ENCODE measurements at regions not wholly inside any gene's neighbourhood (a gene's known extent, or its start where the extent isn't known, plus 50 kb on each side); places are given as distances from the start of the nearest gene placed in this dataset.

DNA sequence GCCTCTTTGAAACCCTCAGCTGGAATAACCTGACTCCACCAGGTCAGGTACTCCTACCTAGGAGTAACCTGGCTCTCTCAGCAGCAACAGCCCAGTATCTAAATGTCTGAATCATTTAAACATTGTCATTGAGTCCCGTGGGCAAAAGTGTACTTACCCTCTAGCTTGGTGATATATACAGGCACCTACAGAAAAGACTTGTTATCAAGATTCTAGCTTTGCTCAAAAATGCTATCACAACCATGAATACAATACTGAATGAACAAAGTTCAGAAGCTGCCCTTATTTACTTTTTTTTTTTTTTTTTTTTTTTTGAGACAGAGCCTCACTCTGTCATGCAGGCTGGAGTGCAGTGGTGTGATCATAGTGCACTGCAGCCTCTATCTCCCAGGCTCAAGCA, 268.2 kb downstream of the ZNF608 start:
- Histone ChIP-seq H3K9ac (ENCODE audit: extremely low read depth, insufficient read length, low read length) (no peak overlapping the region), H3K4ac (ENCODE audit: low read depth, low read length) (no peak overlapping the region), H2BK120ac (ENCODE audit: low read depth, low read length, poor library complexity, severe bottlenecking) (no peak overlapping the region), H4K8ac (replicated peaks; ENCODE audit: insufficient read length, low read depth, low read length) (no peak overlapping the region), H2BK20ac (ENCODE audit: low read depth, low read length, poor library complexity, severe bottlenecking) (no peak overlapping the region), H2BK5ac (ENCODE audit: insufficient read length, low read length) (no peak overlapping the region), H2BK12ac (ENCODE audit: insufficient read length, low read depth, low read length) (no peak overlapping the region), H3K4me2 (ENCODE audit: insufficient read depth, insufficient read length, low read length) (no peak overlapping the region), H3K27me3 (ENCODE audit: insufficient read depth, low read length) (no peaks in the 10 kb centered on the region), H4K5ac (ENCODE audit: insufficient read length, low read depth, low read length) (no peak overlapping the region), H3K56ac (ENCODE audit: insufficient read length, low read depth, low read length) (no peak overlapping the region), H4K20me1 (ENCODE audit: control insufficient read depth, insufficient read depth, insufficient read length) (no peaks in the 10 kb centered on the region), H3K18ac (ENCODE audit: insufficient read length, low read depth, low read length) (no peak overlapping the region), H3K4me1 (ENCODE audit: insufficient read depth, low read length) (peaks cover 13% of the 10 kb centered on the region; the same call in 1 of the 2 replicates), H2BK15ac (ENCODE audit: low read depth, low read length) (no peak overlapping the region), H3K9me3 (ENCODE audit: control insufficient read depth, low read depth, low read length) (no peaks in the 10 kb centered on the region), H3K79me1 (ENCODE audit: insufficient read depth, low read depth, low read length, poor library complexity, severe bottlenecking) (no peaks in the 10 kb centered on the region), H4K91ac (ENCODE audit: insufficient read length, low read depth, low read length) (no peak overlapping the region), H3K79me2 (ENCODE audit: insufficient read depth, low read length) (no peaks in the 10 kb centered on the region), H3K23me2 (ENCODE audit: insufficient read length, low read depth, low read length, poor library complexity, severe bottlenecking) (no peaks in the 10 kb centered on the region), H2AFZ (ENCODE audit: low read length) (no peak overlapping the region), H2AK5ac (ENCODE audit: insufficient read length, low read length) (no peak overlapping the region), H3K14ac (ENCODE audit: insufficient read depth, low read length) (no peak overlapping the region), H3K23ac (ENCODE audit: insufficient read length, low read depth, low read length) (no peak overlapping the region), H3T11ph (ENCODE audit: low read length) (no peak overlapping the region), H3K27ac (ENCODE audit: insufficient read length, low read depth, low read length) (no peak overlapping the region)
- Mint-ChIP-seq H3K4me3 (no peak overlapping the region), H3K4me1 (peaks cover 29 to 36% of the 10 kb centered on the region in 2 experiments), H3K36me3 (ENCODE audit: insufficient read depth in 1 of 3, low read depth in 3 of 3) (no peaks in the 10 kb centered on the region; a peak in 1 of 7 replicates), H3K27me3 (ENCODE audit: low read depth) (no peaks in the 10 kb centered on the region), H3K27ac (no peak overlapping the region), H3K9me3 (no peaks in the 10 kb centered on the region; a peak in 1 of 5 replicates)
- no CpG with 5 or more reads among the region's 1 CpG for whole genome bisulfite sequencing (ENCODE audit: extremely low coverage, insufficient read length, low lambda C conversion rate)
- TF ChIP-seq CTCF (conservative IDR thresholded peaks at IDR 0.05) = no peak
- no peak for DNase-seq
